ENCODE measurements at regions not wholly inside any gene's neighbourhood (a gene's known extent, or its start where the extent isn't known, plus 50 kb on each side); places are given as distances from the start of the nearest gene placed in this dataset.

DNA sequence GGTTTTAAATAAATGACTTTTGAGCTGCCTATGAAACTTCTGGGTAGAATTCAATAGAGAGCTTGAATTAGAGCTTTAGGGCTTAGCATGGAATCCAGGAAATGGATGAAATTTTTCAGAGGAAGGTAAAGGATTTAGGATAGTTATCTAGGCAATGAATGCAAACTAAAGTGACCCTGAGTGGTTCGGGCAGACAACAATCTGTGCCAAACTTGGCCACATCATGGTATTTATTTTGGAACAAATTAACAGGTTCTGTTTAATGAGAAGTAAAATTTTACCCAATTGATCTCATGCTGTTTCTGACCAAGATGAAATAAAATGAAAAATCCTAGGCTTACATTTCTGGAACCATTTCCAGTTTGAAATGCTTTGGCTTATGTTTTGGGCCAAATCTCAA lies 934.4 kb downstream of the MAT2B start:
- FAIRE-seq: no peak
- POLR2A ChIA-PET: no interaction called here
- CTCF ChIA-PET: interaction anchor here (1.5 kb wide), 1 partner anchor 206 kb away, joined by 3 read pairs; no protein-coding TSS in a partner anchor
- no peaks in the 10 kb centered on the region for H3K4me1 ChIP-seq (ENCODE audit: control insufficient read depth, extremely low read depth, insufficient read depth, low read length)
- no peak overlapping the region for H2AFZ ChIP-seq (ENCODE audit: low read depth, low read length)
- H3K9ac ChIP-seq (replicated peaks; ENCODE audit: extremely low read depth, insufficient read depth, low read length): no peak overlapping the region
- no peak for TF ChIP-seq MYC (IDR thresholded peaks at IDR 0.05; ENCODE audit: low read depth, low read length)
- TF ChIP-seq FOS (IDR thresholded peaks at IDR 0.05; ENCODE audit: borderline replicate concordance, insufficient read depth, low read length): no peak
- no peak for TF ChIP-seq EZH2 (IDR thresholded peaks at IDR 0.05; ENCODE audit: borderline replicate concordance, low read depth, low read length, severe bottlenecking)
- TF ChIP-seq CTCF (IDR thresholded peaks at IDR 0.05; ENCODE audit: extremely low read depth in 1 of 2, insufficient read depth in 1 of 2, low read depth in 1 of 2, low read length in 2 of 2): no peak
- no peak for TF ChIP-seq GATA2 (IDR thresholded peaks at IDR 0.05; ENCODE audit: insufficient read depth, insufficient read length, low read depth, low read length)
- TF ChIP-seq POLR2A (IDR thresholded peaks at IDR 0.05; ENCODE audit: low read depth, low read length): no peak
- TF ChIP-seq JUN (IDR thresholded peaks at IDR 0.05; ENCODE audit: borderline replicate concordance, insufficient read depth, insufficient read length, low read depth): no peak
- TF ChIP-seq MAX (IDR thresholded peaks at IDR 0.05; ENCODE audit: insufficient read depth, insufficient read length): no peak
- TF ChIP-seq POLR2AphosphoS5 (IDR thresholded peaks at IDR 0.05; ENCODE audit: insufficient read depth, low read depth, low read length): no peak
- no peaks in the 10 kb centered on the region for H4K20me1 ChIP-seq (replicated peaks; ENCODE audit: control insufficient read depth, extremely low read depth, insufficient read depth, low read length)
- H3K9me3 ChIP-seq (replicated peaks; ENCODE audit: control insufficient read depth, insufficient read depth, low read length): no peaks in the 10 kb centered on the region
- H3K9me1 ChIP-seq (replicated peaks; ENCODE audit: control insufficient read depth, extremely low read depth, insufficient read depth, low read length): no peaks in the 10 kb centered on the region
- dilution Hi-C loops (cut with MboI; ENCODE audit: extremely low pct_ligation_motif_present, low sequenced_read_pairs): no loop called here
- no peak overlapping the region for H3K27ac ChIP-seq (ENCODE audit: insufficient read depth, low read depth, low read length)
- no peak for DNase-seq (ENCODE audit: low read depth, low spot score)
- H3K27me3 ChIP-seq (ENCODE audit: control insufficient read depth in 2 of 2, insufficient read depth in 2 of 2, low read length in 2 of 2): no peaks in the 10 kb centered on the region
- H3K36me3 ChIP-seq (ENCODE audit: control insufficient read depth in 2 of 2, extremely low read depth in 1 of 2, insufficient read depth in 2 of 2, low read length in 2 of 2): no peaks in the 10 kb centered on the region
- intact Hi-C loops (cut with micrococcal nuclease): no loop called here
- BruUV-seq (replicated peaks): no TSS peak
- no peak overlapping the region for H3K4me2 ChIP-seq (ENCODE audit: insufficient read depth, low read length)
- no peaks in the 10 kb centered on the region for H3K79me2 ChIP-seq (ENCODE audit: control insufficient read depth, insufficient read depth, low read length)
- no peak overlapping the region for H3K4me3 ChIP-seq (replicated peaks in 1 of 3; ENCODE audit: insufficient read depth in 1 of 3, low read depth in 1 of 3, low read length in 3 of 3)

Measured in endothelial cell of umbilical vein (primary cell).